ENCODE measurements at regions not wholly inside any gene's neighbourhood (a gene's known extent, or its start where the extent isn't known, plus 50 kb on each side); places are given as distances from the start of the nearest gene placed in this dataset.

DNA sequence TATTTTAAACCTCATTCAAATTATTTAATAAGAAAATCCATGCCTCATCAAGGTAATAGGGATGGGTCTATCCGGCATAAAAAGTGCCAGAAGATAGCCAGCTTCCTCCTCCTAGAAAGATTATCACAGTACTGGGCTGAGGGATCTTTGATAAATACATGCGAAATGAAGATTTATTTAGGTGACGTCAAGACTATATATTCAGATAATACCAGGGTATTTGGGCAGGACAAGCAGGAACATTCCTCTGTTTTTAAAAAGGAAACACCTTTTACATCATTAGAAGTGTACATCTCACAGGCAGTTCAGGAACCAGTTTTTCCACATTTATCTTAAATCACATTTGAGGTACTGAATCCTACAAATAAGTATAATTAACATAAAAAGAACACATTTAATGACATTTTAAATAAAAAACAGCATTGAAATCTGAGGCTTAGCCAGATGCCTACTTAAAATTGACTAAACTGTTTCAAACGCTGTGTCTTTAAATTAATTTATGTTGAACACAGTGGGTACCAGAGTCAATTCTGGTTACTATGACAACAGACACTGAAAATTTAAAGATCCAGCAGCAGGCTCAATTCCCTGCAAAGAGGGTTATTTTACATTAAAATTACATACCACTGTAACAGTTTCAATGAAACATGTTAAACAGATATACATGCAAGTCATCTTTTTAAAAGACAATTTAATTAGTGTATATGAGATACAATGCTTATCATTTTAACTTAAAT, 124.7 kb upstream of the SLCO6A1 start:
- TF ChIP-seq, protein P1, sequence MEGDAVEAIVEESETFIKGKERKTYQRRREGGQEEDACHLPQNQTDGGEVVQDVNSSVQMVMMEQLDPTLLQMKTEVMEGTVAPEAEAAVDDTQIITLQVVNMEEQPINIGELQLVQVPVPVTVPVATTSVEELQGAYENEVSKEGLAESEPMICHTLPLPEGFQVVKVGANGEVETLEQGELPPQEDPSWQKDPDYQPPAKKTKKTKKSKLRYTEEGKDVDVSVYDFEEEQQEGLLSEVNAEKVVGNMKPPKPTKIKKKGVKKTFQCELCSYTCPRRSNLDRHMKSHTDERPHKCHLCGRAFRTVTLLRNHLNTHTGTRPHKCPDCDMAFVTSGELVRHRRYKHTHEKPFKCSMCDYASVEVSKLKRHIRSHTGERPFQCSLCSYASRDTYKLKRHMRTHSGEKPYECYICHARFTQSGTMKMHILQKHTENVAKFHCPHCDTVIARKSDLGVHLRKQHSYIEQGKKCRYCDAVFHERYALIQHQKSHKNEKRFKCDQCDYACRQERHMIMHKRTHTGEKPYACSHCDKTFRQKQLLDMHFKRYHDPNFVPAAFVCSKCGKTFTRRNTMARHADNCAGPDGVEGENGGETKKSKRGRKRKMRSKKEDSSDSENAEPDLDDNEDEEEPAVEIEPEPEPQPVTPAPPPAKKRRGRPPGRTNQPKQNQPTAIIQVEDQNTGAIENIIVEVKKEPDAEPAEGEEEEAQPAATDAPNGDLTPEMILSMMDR (IDR thresholded peaks at IDR 0.05; ENCODE audit: control extremely low read depth, extremely low read depth): no peak
- no peak for ATAC-seq (ENCODE audit: insufficient read depth, low FRiP score)
- H3K27ac ChIP-seq (ENCODE audit: low read depth in 1 of 2, low read length in 1 of 2): no peak overlapping the region

DNA sequence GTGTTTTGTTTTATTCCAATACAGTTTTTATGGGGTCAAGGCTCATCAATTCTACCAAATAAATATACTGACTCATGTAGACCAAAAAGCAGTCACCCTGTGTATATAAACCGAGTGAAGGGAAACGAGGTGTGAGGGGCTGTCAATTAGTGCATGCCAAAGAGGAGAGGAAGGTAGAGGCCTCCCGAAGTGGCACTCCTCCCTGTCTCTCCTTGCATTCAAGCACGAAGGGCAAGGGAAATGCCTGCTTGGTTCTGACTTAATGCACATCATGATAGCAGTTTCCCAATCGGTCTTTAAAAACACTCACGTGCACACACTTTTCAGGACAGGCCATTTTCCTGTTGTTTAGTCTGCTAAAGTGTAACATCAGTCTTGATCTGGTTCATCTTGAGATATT, 125.6 kb upstream of the SLCO6A1 start:
- no peaks in the 10 kb centered on the region for H3K36me3 ChIP-seq (ENCODE audit: control insufficient read depth in 4 of 4, insufficient read depth in 4 of 4, low read length in 4 of 4)
- peaks cover 0 to 12% (median 0%) of the 10 kb centered on the region in 5 donors for H3K4me1 ChIP-seq (ENCODE audit: control insufficient read depth in 5 of 5, insufficient read depth in 5 of 5, low read length in 5 of 5)
- H3K27ac ChIP-seq (ENCODE audit: low read depth in 1 of 2, low read length in 1 of 2): no peak overlapping the region
- H3K4me3 ChIP-seq: no peak overlapping the region
- no peaks in the 10 kb centered on the region for H3K27me3 ChIP-seq (ENCODE audit: control insufficient read depth in 3 of 3, insufficient read depth in 3 of 3, low read length in 2 of 3)
- WGBS, 2 donors: 51 to 77% methylated on average over 6 of the region's 6 CpGs
- H3K9ac ChIP-seq (ENCODE audit: insufficient read depth in 1 of 2, low read length in 2 of 2): no peak overlapping the region
- ATAC-seq (ENCODE audit: insufficient read depth, low FRiP score): no peak
- no peaks in the 10 kb centered on the region for H3K9me3 ChIP-seq (ENCODE audit: control insufficient read depth in 4 of 4, insufficient read depth in 3 of 4, low read length in 3 of 4)
- no peak for DNase-seq
- TF ChIP-seq, protein P1 (IDR thresholded peaks at IDR 0.05; ENCODE audit: control extremely low read depth, extremely low read depth): no peak

More for the DNA sequence above, 124.7 kb upstream of the SLCO6A1 start:
- H3K9ac ChIP-seq (ENCODE audit: insufficient read depth in 1 of 2, low read length in 2 of 2): no peak overlapping the region
- 72 to 86% methylated on average over 4 of the region's 4 CpGs for WGBS, 2 donors
- H3K4me3 ChIP-seq: no peak overlapping the region
- DNase-seq: no peak
- no peaks in the 10 kb centered on the region for H3K9me3 ChIP-seq (ENCODE audit: control insufficient read depth in 4 of 4, insufficient read depth in 3 of 4, low read length in 3 of 4)
- H3K36me3 ChIP-seq (ENCODE audit: control insufficient read depth in 4 of 4, insufficient read depth in 4 of 4, low read length in 4 of 4): no peaks in the 10 kb centered on the region
- H3K4me1 ChIP-seq (ENCODE audit: control insufficient read depth in 5 of 5, insufficient read depth in 5 of 5, low read length in 5 of 5): peaks cover 0 to 12% (median 0%) of the 10 kb centered on the region in 5 donors
- no peaks in the 10 kb centered on the region for H3K27me3 ChIP-seq (ENCODE audit: control insufficient read depth in 3 of 3, insufficient read depth in 3 of 3, low read length in 2 of 3)

DNA sequence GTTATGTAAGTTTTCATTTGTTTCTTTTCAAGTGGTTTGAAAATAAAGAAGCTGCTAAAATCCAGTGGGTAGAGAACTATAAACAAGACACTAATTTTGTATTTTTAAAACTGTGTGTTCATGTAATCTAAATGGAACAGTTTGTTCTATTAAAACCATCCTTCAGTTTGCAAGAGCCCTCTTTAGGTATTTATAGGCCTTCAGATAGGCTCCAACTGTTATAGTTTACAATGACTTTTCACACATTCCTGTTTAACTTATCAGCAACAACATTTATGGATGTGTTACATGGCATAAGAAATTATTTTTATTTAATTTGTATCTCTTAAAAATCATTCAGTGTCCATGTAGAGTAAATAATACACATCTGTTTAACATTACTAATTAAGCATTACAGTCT, 126.7 kb upstream of the SLCO6A1 start:
- DNase-seq: no peak
- Histone ChIP-seq H3K36me3 (ENCODE audit: control insufficient read depth in 4 of 4, insufficient read depth in 4 of 4, low read length in 4 of 4) (no peaks in the 10 kb centered on the region), H3K9ac (ENCODE audit: insufficient read depth in 1 of 2, low read length in 2 of 2) (no peak overlapping the region), H3K4me3 (no peak overlapping the region), H3K4me1 (ENCODE audit: control insufficient read depth in 5 of 5, insufficient read depth in 5 of 5, low read length in 5 of 5) (peaks cover 0 to 12% (median 0%) of the 10 kb centered on the region in 5 donors), H3K27me3 (ENCODE audit: control insufficient read depth in 3 of 3, insufficient read depth in 3 of 3, low read length in 2 of 3) (no peaks in the 10 kb centered on the region), H3K9me3 (ENCODE audit: control insufficient read depth in 4 of 4, insufficient read depth in 3 of 4, low read length in 3 of 4) (no peaks in the 10 kb centered on the region), H3K27ac (ENCODE audit: low read depth in 1 of 2, low read length in 1 of 2) (no peak overlapping the region)
- ATAC-seq (ENCODE audit: insufficient read depth, low FRiP score): no peak
- TF ChIP-seq, protein P1 (IDR thresholded peaks at IDR 0.05; ENCODE audit: control extremely low read depth, extremely low read depth): no peak

DNA sequence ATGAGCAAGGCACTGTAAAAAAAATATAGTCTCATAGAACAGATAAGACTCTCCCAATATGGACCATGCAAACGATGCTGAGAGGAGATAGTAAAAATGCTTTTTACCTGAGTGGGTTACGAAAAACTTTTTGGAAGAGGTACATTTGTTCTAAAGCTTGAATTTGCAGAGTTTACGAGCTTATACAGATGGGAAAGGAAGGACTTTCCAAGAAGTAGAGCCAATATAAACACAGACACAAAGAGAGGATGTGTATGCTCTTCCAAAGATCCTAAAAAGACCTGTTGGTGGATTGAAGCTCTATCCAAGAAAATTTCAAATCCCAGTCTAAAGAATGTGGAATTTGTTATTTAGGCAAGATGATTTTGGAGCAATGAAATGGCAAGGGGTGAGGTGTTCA, 127.1 kb upstream of the SLCO6A1 start:
- DNase-seq: no peak
- TF ChIP-seq, protein P1 (IDR thresholded peaks at IDR 0.05; ENCODE audit: control extremely low read depth, extremely low read depth): no peak
- H3K27ac ChIP-seq (ENCODE audit: low read depth in 1 of 2, low read length in 1 of 2): peak overlapping the region in 1 of 2 donors; percentile 33

More for the DNA sequence above, 127.1 kb upstream of the SLCO6A1 start:
- ATAC-seq (ENCODE audit: insufficient read depth, low FRiP score): no peak
- no peaks in the 10 kb centered on the region for H3K27me3 ChIP-seq (ENCODE audit: control insufficient read depth in 3 of 3, insufficient read depth in 3 of 3, low read length in 2 of 3)
- H3K9me3 ChIP-seq (ENCODE audit: control insufficient read depth in 4 of 4, insufficient read depth in 3 of 4, low read length in 3 of 4): no peaks in the 10 kb centered on the region
- H3K4me1 ChIP-seq (ENCODE audit: control insufficient read depth in 5 of 5, insufficient read depth in 5 of 5, low read length in 5 of 5): peaks cover 0 to 12% (median 0%) of the 10 kb centered on the region in 5 donors
- H3K4me3 ChIP-seq: no peak overlapping the region
- H3K36me3 ChIP-seq (ENCODE audit: control insufficient read depth in 4 of 4, insufficient read depth in 4 of 4, low read length in 4 of 4): no peaks in the 10 kb centered on the region
- H3K9ac ChIP-seq (ENCODE audit: insufficient read depth in 1 of 2, low read length in 2 of 2): no peak overlapping the region
- 66 to 89% methylated on average over 3 of the region's 3 CpGs for WGBS, 2 donors
